ENCODE measurements at regions not wholly inside any gene's neighbourhood (a gene's known extent, or its start where the extent isn't known, plus 50 kb on each side); places are given as distances from the start of the nearest gene placed in this dataset.

DNA sequence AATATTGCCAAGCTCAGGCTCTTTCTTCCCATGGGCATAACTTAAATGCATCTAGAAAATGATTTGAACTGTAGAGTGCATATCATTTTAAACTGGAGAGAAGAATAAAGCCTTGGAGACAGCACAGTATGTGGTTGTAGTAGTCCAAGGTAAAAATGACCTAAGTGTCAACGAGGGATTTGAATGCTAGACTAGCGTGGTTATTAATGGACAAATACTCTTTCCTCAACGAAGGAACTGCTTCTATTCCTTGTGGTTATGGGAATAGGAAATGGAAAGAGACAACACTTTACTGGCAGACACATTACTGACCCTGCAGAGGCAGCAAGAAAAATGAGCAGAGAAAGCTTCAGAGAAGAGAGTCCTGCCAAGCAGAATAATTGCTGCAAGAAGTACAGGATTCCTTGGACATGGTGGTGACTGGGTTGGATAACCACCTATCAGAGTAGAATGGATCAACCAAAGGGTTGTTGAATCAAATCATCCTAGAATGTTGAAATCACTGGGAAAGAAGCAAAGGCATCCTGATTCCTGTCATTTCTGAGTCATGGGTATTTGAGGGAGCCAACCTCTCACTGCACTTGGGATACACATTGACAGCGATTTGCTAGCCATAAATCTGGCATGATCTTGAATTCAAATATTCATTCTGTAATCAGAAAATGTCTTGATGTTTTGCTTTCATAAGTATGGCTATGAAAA, 258.1 kb upstream of the EPHA7 start:
- DNase-seq (ENCODE audit: low read depth) (no peak), FAIRE-seq (no peak)
- no peak overlapping the region for H2AFZ ChIP-seq (ENCODE audit: low read depth, low read length)
- H3K36me3 ChIP-seq (ENCODE audit: insufficient read depth, low read length): no peaks in the 10 kb centered on the region
- no peak overlapping the region for H3K27ac ChIP-seq (ENCODE audit: low read depth, low read length)
- Mint-ChIP-seq H3K27ac (ENCODE audit: unreplicated experiment) (peak overlapping the region; percentile 1), H3K4me3 (ENCODE audit: unreplicated experiment) (no peak overlapping the region), H3K9me3 (ENCODE audit: unreplicated experiment) (no peaks in the 10 kb centered on the region), H3K27me3 (ENCODE audit: low read depth, unreplicated experiment) (no peaks in the 10 kb centered on the region), H3K36me3 (ENCODE audit: low read depth, unreplicated experiment) (no peaks in the 10 kb centered on the region), H3K4me1 (ENCODE audit: low read depth, unreplicated experiment) (peaks cover 22% of the 10 kb centered on the region)
- no peaks in the 10 kb centered on the region for H3K9me3 ChIP-seq (ENCODE audit: insufficient read depth, low read depth, low read length)
- no peaks in the 10 kb centered on the region for H4K20me1 ChIP-seq (ENCODE audit: insufficient read depth, low read length)
- peak overlapping the region; percentile 3 for H3K4me2 ChIP-seq (ENCODE audit: low read length)
- H3K79me2 ChIP-seq (ENCODE audit: insufficient read depth, low read length): no peaks in the 10 kb centered on the region
- no peaks in the 10 kb centered on the region for H3K27me3 ChIP-seq (ENCODE audit: insufficient read depth, low read length)
- no peak overlapping the region for H3K4me3 ChIP-seq (ENCODE audit: insufficient read depth, low read depth, low read length)
- peaks cover 4% of the 10 kb centered on the region for H3K4me1 ChIP-seq (ENCODE audit: insufficient read depth, low read length)
- no peak overlapping the region for H3K9ac ChIP-seq (ENCODE audit: low read length)
- TF ChIP-seq, protein P1, sequence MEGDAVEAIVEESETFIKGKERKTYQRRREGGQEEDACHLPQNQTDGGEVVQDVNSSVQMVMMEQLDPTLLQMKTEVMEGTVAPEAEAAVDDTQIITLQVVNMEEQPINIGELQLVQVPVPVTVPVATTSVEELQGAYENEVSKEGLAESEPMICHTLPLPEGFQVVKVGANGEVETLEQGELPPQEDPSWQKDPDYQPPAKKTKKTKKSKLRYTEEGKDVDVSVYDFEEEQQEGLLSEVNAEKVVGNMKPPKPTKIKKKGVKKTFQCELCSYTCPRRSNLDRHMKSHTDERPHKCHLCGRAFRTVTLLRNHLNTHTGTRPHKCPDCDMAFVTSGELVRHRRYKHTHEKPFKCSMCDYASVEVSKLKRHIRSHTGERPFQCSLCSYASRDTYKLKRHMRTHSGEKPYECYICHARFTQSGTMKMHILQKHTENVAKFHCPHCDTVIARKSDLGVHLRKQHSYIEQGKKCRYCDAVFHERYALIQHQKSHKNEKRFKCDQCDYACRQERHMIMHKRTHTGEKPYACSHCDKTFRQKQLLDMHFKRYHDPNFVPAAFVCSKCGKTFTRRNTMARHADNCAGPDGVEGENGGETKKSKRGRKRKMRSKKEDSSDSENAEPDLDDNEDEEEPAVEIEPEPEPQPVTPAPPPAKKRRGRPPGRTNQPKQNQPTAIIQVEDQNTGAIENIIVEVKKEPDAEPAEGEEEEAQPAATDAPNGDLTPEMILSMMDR (IDR thresholded peaks at IDR 0.05; ENCODE audit: insufficient read depth, low read depth, low read length): no peak
- no peak for TF ChIP-seq EZH2 (IDR thresholded peaks at IDR 0.05; ENCODE audit: insufficient read depth, low read length)

DNA sequence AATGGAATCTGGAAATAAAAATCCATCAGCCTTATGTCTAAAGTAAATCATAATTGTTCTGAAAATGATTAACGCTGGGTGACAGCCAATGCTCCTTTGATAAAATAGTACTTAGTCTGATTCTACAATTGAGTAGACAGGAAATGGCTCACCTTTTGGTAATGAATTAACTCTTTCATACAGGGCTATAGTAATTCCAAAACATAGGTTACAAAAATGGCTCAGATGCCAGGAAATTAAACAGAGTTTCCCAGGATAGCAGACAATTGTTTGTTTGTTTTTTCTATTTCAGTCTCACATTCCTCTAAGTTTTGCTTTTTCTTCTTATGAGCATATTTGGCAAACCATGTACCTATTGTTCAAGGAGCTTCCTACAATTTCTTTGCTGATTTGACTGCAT, 257.2 kb upstream of the EPHA7 start:
- H3K36me3 Mint-ChIP-seq (ENCODE audit: low read depth, unreplicated experiment): no peaks in the 10 kb centered on the region
- H3K4me1 ChIP-seq (ENCODE audit: insufficient read depth, low read length): peaks cover 4% of the 10 kb centered on the region

GRCh38 chr6:93675856-93676417, 256.6 kb upstream of the EPHA7 start:
- no peaks in the 10 kb centered on the region for H3K27me3 ChIP-seq (ENCODE audit: insufficient read depth, low read length)
- H3K79me2 ChIP-seq (ENCODE audit: insufficient read depth, low read length): no peaks in the 10 kb centered on the region
- H3K4me3 ChIP-seq (ENCODE audit: insufficient read depth, low read depth, low read length): no peak overlapping the region
- no peak overlapping the region for H3K4me2 ChIP-seq (ENCODE audit: low read length)
- no peak overlapping the region for H2AFZ ChIP-seq (ENCODE audit: low read depth, low read length)
- Mint-ChIP-seq H3K4me1 (ENCODE audit: low read depth, unreplicated experiment) (peaks cover 22% of the 10 kb centered on the region), H3K36me3 (ENCODE audit: low read depth, unreplicated experiment) (no peaks in the 10 kb centered on the region), H3K27ac (ENCODE audit: unreplicated experiment) (no peak overlapping the region), H3K27me3 (ENCODE audit: low read depth, unreplicated experiment) (no peaks in the 10 kb centered on the region), H3K9me3 (ENCODE audit: unreplicated experiment) (no peaks in the 10 kb centered on the region), H3K4me3 (ENCODE audit: unreplicated experiment) (no peak overlapping the region)
- FAIRE-seq (no peak), DNase-seq (ENCODE audit: low read depth) (no peak)
- no peak for TF ChIP-seq EZH2 (IDR thresholded peaks at IDR 0.05; ENCODE audit: insufficient read depth, low read length)
- TF ChIP-seq, protein P1 (IDR thresholded peaks at IDR 0.05; ENCODE audit: insufficient read depth, low read depth, low read length): no peak
- no peaks in the 10 kb centered on the region for H4K20me1 ChIP-seq (ENCODE audit: insufficient read depth, low read length)
- H3K9me3 ChIP-seq (ENCODE audit: insufficient read depth, low read depth, low read length): no peaks in the 10 kb centered on the region
- H3K4me1 ChIP-seq (ENCODE audit: insufficient read depth, low read length): peaks cover 4% of the 10 kb centered on the region
- H3K9ac ChIP-seq (ENCODE audit: low read length): no peak overlapping the region
- no peak overlapping the region for H3K27ac ChIP-seq (ENCODE audit: low read depth, low read length)
- H3K36me3 ChIP-seq (ENCODE audit: insufficient read depth, low read length): no peaks in the 10 kb centered on the region

More for the DNA sequence above, 257.2 kb upstream of the EPHA7 start:
- Histone ChIP-seq H3K4me2 (ENCODE audit: low read length) (no peak overlapping the region), H3K36me3 (ENCODE audit: insufficient read depth, low read length) (no peaks in the 10 kb centered on the region), H3K4me3 (ENCODE audit: insufficient read depth, low read depth, low read length) (no peak overlapping the region), H3K9me3 (ENCODE audit: insufficient read depth, low read depth, low read length) (no peaks in the 10 kb centered on the region), H3K79me2 (ENCODE audit: insufficient read depth, low read length) (no peaks in the 10 kb centered on the region), H3K27ac (ENCODE audit: low read depth, low read length) (no peak overlapping the region), H3K9ac (ENCODE audit: low read length) (no peak overlapping the region), H4K20me1 (ENCODE audit: insufficient read depth, low read length) (no peaks in the 10 kb centered on the region), H2AFZ (ENCODE audit: low read depth, low read length) (no peak overlapping the region), H3K27me3 (ENCODE audit: insufficient read depth, low read length) (no peaks in the 10 kb centered on the region)
- no peak for TF ChIP-seq EZH2 (IDR thresholded peaks at IDR 0.05; ENCODE audit: insufficient read depth, low read length)
- Mint-ChIP-seq H3K27me3 (ENCODE audit: low read depth, unreplicated experiment) (no peaks in the 10 kb centered on the region), H3K4me1 (ENCODE audit: low read depth, unreplicated experiment) (peaks cover 22% of the 10 kb centered on the region), H3K9me3 (ENCODE audit: unreplicated experiment) (no peaks in the 10 kb centered on the region), H3K27ac (ENCODE audit: unreplicated experiment) (no peak overlapping the region), H3K4me3 (ENCODE audit: unreplicated experiment) (no peak overlapping the region)
- FAIRE-seq: no peak
- no peak for DNase-seq (ENCODE audit: low read depth)

Measured in astrocyte (in vitro differentiated cells and primary cell).